EH (cell line): ENCODE measurements at regions not wholly inside any gene's neighbourhood (a gene's known extent, or its start where the extent isn't known, plus 50 kb on each side); places are given as distances from the start of the nearest gene placed in this dataset.
"Not testable (repeated sequence)": the region's sequence is repeated elsewhere in the genome, so short reads cannot be mapped to it uniquely, and the experiment has no call there.

ENCODE experiments used
- DNase-seq: peaks from one replicate; pipeline ENCODE4 v3.0.0-alpha.2; 2015; ENCODE audit warnings: low read depth

- no peak for DNase-seq
These were observed 52.7 kb upstream of the CRIM1 start for GRCh38 chr2:36302911-36303310.

GRCh38 chr2:36301843-36302242 is 53.7 kb upstream of the CRIM1 start:
- no peak for DNase-seq

GRCh38 chr2:36300697-36301096 is 54.9 kb upstream of the CRIM1 start:
- no peak for DNase-seq

- DNase-seq: no peak
These were observed 58.8 kb upstream of the CRIM1 start for GRCh38 chr2:36296798-36297197.

GRCh38 chr2:36294316-36294721 is 61.3 kb upstream of the CRIM1 start:
- no peak for DNase-seq

- peak; percentile 50 for DNase-seq
These were observed 65.2 kb upstream of the CRIM1 start for GRCh38 chr2:36290306-36290856.

- DNase-seq: no peak
These were observed 65.8 kb upstream of the CRIM1 start for GRCh38 chr2:36289731-36290130.

GRCh38 chr2:36287363-36288275 is 68.0 kb upstream of the CRIM1 start:
- peak; percentile 16 for DNase-seq

GRCh38 chr2:36279506-36279905 is 76.1 kb upstream of the CRIM1 start:
- not testable (repeated sequence) for DNase-seq

GRCh38 chr2:36277881-36278523 is 77.6 kb upstream of the CRIM1 start:
- DNase-seq: no peak

- DNase-seq: peak; percentile 78
These were observed 78.3 kb upstream of the CRIM1 start for GRCh38 chr2:36277146-36277808.

GRCh38 chr2:36271266-36271665 is 84.3 kb upstream of the CRIM1 start:
- DNase-seq: no peak

GRCh38 chr2:36270758-36271157 is 84.8 kb upstream of the CRIM1 start:
- DNase-seq: no peak

- DNase-seq: no peak
These were observed 88.4 kb upstream of the CRIM1 start for GRCh38 chr2:36267194-36267593.

GRCh38 chr2:36266536-36267121 is 88.9 kb upstream of the CRIM1 start:
- DNase-seq: no peak

GRCh38 chr2:36262581-36262980 is 93.0 kb upstream of the CRIM1 start:
- DNase-seq: no peak

GRCh38 chr2:36255863-36256262 is 99.7 kb upstream of the CRIM1 start:
- no peak for DNase-seq

GRCh38 chr2:36253086-36253485 is 102.5 kb upstream of the CRIM1 start:
- no peak for DNase-seq

GRCh38 chr2:36246320-36246990 is 109.1 kb upstream of the CRIM1 start:
- no peak for DNase-seq

GRCh38 chr2:36245651-36246050 is 109.9 kb upstream of the CRIM1 start:
- no peak for DNase-seq

GRCh38 chr2:36238106-36238505 is 117.5 kb upstream of the CRIM1 start:
- DNase-seq: peak; percentile 72

GRCh38 chr2:36235882-36236281 is 119.7 kb upstream of the CRIM1 start:
- DNase-seq: no peak
